ENCODE measurements at regions not wholly inside any gene's neighbourhood (a gene's known extent, or its start where the extent isn't known, plus 50 kb on each side); places are given as distances from the start of the nearest gene placed in this dataset.

DNA sequence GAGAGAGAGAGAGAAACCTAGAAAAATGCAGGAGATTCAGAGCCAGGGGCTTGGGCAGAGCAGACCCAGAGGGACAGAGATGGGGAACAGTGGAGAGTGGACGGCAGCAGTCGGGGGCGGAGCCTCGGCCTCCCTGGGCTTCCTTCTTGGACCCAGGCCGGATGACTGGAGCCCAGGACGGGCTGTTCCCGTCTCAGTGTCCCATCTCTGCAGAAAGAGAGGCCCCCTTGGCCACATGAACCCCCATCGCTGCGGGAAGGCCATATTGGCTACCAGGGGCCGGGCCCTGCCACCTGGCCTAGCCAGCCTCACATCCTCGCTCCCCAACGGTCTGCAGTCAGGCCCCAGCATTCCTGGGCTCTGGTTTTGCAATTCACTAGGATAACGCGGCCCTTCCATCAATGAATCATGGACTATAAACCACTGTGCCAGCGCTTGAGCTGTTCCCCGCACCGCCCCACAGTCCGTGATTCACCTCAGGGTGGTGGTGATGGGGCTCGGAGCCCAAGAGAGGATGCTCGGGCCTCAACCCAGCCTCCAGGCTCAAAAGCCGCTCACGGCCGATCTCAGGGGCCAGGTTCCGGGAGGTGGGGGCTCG, 116.5 kb downstream of the RFLNA start:
- TF ChIP-seq, protein P1, sequence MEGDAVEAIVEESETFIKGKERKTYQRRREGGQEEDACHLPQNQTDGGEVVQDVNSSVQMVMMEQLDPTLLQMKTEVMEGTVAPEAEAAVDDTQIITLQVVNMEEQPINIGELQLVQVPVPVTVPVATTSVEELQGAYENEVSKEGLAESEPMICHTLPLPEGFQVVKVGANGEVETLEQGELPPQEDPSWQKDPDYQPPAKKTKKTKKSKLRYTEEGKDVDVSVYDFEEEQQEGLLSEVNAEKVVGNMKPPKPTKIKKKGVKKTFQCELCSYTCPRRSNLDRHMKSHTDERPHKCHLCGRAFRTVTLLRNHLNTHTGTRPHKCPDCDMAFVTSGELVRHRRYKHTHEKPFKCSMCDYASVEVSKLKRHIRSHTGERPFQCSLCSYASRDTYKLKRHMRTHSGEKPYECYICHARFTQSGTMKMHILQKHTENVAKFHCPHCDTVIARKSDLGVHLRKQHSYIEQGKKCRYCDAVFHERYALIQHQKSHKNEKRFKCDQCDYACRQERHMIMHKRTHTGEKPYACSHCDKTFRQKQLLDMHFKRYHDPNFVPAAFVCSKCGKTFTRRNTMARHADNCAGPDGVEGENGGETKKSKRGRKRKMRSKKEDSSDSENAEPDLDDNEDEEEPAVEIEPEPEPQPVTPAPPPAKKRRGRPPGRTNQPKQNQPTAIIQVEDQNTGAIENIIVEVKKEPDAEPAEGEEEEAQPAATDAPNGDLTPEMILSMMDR (IDR thresholded peaks at IDR 0.05; ENCODE audit: low read length): no peak
- TF ChIP-seq EZH2 (IDR thresholded peaks at IDR 0.05; ENCODE audit: borderline replicate concordance, low read length): no peak
